LNCaP clone FGC (cell line): ENCODE measurements at regions not wholly inside any gene's neighbourhood (a gene's known extent, or its start where the extent isn't known, plus 50 kb on each side); places are given as distances from the start of the nearest gene placed in this dataset.

Experiments
- DNase-seq: peaks from one replicate; pipeline ENCODE4 v3.0.0-alpha.2; 2011; ENCODE audit warnings: low read depth
- H3K4me3 ChIP-seq: 2 replicates; pipeline ENCODE4 v1.5.1; 2011; ENCODE audit warnings: mild to moderate bottlenecking, low read depth, low read length, control low read depth
- TF ChIP-seq, protein P1 (sequence below): IDR thresholded peaks from 2 replicates; pipeline ENCODE4 v1.5.1; 2012; ENCODE audit warnings: mild to moderate bottlenecking; ENCODE audit not compliant: control insufficient read depth, insufficient read depth; ENCODE audit errors: extremely low read depth

DNA sequence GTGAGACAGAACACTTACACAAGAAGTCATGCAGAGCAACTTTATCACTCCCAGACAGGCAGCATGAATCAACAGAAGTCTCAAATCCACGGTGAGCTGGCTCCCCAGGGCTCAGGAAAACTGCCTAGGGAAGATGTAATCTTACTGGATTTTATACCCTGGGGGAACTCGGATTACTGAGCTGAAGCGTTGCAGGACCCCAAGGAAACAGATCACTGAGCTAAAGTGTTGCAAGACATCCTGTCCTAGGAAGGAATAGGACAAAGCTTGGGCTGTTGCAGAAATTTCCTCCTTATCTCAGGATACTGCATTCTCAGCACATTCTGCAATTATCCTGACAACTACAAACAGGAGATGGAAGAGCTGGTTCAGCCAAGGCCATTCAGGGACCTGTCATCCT lies 224.8 kb downstream of the TFAP2A start:
- DNase-seq: no peak
- TF ChIP-seq, protein P1, sequence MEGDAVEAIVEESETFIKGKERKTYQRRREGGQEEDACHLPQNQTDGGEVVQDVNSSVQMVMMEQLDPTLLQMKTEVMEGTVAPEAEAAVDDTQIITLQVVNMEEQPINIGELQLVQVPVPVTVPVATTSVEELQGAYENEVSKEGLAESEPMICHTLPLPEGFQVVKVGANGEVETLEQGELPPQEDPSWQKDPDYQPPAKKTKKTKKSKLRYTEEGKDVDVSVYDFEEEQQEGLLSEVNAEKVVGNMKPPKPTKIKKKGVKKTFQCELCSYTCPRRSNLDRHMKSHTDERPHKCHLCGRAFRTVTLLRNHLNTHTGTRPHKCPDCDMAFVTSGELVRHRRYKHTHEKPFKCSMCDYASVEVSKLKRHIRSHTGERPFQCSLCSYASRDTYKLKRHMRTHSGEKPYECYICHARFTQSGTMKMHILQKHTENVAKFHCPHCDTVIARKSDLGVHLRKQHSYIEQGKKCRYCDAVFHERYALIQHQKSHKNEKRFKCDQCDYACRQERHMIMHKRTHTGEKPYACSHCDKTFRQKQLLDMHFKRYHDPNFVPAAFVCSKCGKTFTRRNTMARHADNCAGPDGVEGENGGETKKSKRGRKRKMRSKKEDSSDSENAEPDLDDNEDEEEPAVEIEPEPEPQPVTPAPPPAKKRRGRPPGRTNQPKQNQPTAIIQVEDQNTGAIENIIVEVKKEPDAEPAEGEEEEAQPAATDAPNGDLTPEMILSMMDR: no peak
- no peak overlapping the region for H3K4me3 ChIP-seq

DNA sequence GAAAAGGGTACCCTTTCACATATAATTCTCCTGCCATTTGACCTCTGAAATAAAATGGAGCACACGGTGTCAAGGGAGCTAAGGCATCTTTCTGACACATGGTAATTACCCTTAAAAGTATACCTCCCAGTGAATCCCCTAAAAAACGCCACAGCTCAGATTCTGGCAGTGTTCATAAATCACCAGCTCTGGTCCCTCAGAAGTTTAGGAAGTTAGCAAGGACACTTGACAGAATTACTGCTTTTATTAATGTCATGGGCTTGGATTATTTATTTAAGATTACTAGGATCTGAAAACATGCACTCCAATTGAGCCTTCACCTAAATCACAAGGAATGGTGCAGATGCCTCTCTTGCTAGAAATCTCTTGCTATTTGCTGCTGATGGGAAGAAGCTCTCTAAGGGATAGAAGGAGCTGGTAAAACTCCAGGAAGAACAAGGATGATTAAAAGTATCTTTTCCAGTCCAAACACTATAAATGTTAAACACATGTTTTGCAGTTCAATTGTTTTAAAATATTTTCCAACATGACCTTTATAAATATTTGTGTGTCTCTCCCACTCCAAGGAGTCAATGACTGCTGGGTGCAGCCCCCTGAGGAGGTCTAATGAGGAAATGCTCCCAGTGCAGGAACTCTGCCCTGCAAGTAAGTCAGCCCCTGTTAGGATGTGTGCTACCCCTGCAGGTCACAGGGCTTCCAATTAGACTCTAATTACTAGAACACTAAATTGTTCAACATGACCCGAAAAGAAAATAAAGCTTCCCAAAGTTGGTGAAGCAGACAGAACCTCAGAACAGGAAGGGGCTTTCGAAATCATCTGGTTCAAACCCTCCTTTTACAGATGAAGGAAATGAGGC lies 230.3 kb downstream of the TFAP2A start:
- TF ChIP-seq, protein P1: no peak
- DNase-seq: no peak

DNA sequence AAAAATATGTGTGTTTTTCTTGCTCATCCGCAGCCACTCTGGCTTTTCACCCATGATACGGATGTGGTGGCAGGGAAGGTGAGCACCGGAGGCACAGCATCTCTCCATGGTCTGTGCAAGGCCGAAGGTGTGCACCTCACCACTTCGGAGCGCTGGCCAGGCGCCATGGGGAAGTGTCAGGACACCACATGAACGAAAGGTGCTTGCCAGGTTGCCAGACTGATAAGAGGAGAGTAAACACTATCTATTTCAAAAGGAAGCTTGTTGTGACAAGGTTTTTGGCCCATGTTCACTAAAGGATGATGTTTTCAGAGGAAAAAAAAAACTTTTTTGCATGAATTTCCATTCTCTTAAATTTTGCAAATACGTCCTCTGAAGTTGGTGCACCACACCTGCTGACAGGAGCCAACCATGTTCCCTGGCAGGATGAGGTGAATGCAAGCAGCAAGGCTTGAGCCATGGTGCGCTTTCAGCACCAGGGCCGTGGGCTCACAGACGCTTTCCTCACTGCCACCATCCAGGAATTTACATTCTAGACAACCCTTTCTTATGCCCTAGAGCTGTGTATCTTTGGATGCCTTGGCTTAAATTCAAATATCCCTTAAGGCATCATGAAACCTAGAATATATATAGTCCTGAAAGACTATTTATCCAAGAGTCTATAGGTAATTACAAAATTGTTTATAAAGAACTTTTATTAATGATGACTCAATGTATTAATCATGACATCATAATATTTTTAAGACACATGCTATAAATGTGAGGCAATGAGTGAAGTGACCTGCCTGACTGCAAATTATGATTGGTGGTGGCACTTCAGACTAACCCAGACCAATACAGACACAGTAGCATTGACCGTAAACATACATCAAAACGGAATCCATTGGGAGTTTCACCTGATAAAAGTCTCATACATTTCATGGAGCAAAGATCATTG lies 234.5 kb downstream of the TFAP2A start:
- peak; percentile 74 for DNase-seq
- TF ChIP-seq, protein P1: no peak
- no peak overlapping the region for H3K4me3 ChIP-seq

More for the DNA sequence above, 230.3 kb downstream of the TFAP2A start:
- H3K4me3 ChIP-seq: no peak overlapping the region

DNA sequence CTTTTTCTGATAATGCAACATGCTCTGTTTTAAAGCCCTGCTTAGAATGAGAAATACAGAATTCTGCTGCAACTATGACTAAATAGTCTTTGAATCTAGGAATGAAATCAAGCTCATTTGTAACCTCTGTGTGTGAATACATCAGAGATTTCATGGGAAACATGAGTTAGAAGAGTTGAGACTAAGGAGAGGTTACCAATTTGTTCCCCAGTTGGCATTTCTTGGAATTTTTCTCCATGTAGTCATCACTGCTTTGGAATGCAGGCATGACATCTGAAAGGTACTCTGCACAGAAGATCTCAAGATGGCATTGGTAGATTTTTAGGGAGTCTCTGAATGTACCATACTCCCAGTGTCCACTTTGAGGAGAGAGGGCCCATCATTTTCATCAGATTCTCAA lies 237.2 kb downstream of the TFAP2A start:
- H3K4me3 ChIP-seq: no peak overlapping the region
- DNase-seq: no peak
- TF ChIP-seq, protein P1: no peak

DNA sequence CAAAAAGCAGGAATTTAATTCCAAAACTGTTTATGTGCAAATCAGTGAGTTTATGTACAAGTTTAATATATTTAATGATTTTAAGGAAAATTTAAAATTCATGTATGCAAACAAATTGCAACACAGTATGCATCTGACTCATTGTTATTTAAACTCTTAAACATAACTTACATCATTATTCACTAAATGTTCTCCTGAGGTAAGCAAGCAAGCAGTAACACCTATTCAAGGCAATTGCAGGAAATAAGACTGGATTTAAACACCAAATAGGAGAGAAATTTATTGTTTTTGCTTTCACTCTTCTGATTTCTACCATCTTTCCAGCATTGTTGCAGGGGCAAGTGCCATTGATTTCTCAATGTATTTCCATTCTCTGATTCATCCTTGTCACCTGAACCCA lies 239.5 kb downstream of the TFAP2A start:
- TF ChIP-seq, protein P1: no peak
- DNase-seq: no peak
- H3K4me3 ChIP-seq: no peak overlapping the region

DNA sequence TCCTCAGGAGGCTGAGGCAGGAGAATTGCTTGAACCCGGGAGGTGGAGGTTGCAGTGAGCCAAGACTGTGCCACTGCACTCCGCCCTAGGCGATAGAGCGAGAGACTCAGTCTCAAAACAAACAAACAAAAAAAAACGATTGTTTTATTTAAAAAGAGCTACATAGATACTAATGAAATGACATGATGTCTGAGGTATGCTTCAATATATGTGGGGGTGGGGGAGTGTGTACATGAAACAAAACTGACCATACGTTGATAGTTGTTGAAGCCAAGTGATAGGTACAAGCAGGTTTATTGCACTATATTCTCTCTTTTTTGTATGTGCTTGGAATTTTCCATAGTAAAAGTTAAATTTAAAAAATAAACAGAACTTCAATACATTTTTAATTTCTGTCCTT lies 240.1 kb downstream of the TFAP2A start:
- no peak for DNase-seq
- TF ChIP-seq, protein P1: no peak
- H3K4me3 ChIP-seq: no peak overlapping the region
